ENCODE measurements at regions not wholly inside any gene's neighbourhood (a gene's known extent, or its start where the extent isn't known, plus 50 kb on each side); places are given as distances from the start of the nearest gene placed in this dataset.

GRCh38 chr9:102428305-102428704 is 566.8 kb upstream of the CYLC2 start:
- TF ChIP-seq CTCF (IDR thresholded peaks at IDR 0.05) = no peak
- no peak for TF ChIP-seq POLR2AphosphoS5 (IDR thresholded peaks at IDR 0.05)
